HS-5 (cell line): ENCODE measurements at regions not wholly inside any gene's neighbourhood (a gene's known extent, or its start where the extent isn't known, plus 50 kb on each side); places are given as distances from the start of the nearest gene placed in this dataset.

ENCODE experiments used
- DNase-seq: peaks from one replicate; pipeline ENCODE4 v3.0.0-alpha.2; 2012; ENCODE audit warnings: low read depth

DNA sequence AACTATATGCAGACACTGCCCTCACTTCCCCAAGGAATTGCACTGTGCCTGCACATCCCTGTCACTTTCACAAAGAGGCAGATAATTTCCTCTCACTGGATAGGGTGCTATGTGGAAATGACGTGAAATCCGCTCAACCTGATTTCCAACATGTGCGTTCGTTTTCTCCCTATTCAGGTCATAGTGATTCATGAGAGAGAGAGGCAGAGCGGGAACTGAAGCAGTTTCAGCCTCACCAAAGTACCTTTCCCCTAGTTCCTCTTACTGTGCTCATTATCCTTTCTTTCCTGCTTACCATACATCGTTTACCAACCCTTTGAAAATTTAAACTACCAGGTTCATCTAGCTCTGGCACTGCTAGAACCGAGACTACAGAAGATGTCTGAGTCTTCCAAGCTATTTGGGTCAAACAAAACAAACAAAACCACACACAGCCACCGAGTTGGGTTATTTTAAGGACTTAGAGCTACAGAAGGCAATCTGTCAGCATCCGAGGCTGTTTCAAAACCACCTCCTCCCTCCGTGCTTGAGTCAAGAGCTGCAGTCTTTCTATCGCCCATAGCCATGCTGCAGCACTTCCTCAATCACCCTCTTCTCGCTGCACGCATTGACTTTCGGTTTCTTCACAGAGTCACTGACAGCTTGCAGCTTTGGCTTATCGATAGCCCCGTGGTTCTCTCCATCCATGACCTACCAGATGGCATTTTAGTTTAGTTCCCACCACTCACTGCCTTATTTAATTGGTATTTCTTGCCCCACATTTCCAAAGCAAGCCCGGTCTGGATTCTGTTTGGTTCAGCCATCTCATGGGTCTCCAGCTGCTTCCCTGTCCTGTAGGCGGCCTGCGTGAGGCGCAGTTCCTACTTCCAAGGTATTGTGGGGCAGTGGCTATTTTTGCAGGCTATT lies 1395.8 kb downstream of the EFNB2 start:
- DNase-seq: no peak

DNA sequence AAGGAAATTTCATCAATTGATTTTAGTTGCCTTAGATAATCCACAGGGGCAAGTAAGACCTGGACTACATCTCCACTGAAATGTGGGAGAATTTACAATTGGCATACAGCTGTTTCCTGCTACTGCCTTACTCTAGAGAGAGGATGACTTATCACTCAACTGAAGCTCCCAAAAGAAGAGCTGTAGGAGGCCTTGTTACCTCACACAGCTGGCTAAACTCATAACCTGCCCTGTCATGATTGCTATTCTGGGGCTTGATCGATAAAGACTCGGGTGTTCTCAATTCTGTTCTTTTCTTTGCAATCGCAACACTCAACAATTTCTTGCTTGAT lies 1396.4 kb downstream of the EFNB2 start:
- DNase-seq: no peak

DNA sequence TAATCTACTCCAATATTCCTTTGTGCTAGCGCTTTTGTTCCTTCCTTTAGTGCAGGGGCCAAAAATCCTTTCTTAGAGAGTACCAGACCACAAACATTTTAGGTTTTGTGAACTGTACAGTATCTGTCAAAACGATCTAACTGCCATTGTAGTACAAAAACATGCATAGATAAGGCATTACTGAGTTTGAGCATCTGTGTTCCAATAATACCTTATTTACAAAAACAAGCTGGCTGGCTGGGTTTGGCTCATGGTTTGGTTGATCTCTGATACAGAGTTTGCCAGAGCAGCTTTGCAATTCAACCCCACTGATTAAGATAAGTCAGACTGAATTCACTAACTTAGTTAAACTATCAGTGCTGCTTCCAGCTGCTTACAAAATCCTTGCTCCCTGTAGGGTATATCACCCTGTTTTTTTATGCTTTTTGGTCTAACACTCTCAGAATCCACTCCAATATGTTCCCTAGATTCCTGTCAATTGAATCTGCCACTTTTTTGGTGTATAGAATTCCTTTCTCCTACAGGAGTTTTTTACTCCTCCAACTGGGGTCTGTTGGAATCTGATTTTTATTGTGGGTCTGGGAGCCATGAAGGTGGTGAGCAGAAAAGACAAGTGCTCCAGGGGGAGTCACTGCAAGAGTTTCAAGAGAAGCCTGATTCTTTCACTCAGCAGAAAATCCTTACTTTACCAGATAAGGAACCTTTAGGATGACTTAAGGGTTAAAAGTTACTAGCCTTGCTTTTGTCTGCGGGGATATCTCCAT lies 1399.4 kb downstream of the EFNB2 start:
- DNase-seq: no peak

DNA sequence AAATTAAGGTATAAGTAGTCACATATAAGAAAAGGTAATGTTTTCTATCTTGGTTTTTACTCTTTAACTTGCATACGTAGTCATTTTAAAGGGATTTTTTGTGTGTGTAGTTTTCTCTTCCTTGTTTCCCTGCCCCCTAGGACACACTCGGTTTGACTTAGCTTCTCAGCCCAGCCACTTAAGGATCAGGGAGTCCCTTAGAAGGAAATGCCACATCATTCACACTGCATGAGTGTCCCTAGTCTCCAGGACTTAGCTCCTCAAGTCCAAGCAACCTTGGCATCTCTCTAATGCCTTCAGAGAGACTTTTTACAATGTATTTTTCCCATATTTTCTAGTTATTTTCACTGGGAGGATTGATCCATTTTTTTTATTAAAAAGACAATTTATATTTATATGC lies 1407.7 kb downstream of the EFNB2 start:
- DNase-seq: no peak

DNA sequence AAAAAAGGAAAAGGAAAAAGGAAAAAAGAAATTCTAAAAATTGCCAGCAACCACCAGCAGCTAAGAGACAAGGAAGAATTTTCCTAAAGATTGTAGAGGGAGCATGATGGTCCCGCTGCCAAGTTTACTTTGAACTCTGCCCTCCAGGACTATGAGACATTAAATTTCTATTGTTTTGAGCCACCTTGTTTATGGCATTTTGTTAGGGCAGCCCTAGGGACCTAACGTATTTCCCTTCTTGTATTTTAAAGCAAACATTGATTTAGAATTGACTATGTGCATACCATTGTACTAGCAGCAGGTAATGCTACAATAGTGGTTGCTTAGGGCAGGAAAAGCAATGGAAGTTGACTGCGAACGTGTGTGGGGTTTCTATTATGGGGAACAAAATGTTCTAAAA lies 1414.2 kb downstream of the EFNB2 start:
- no peak for DNase-seq

DNA sequence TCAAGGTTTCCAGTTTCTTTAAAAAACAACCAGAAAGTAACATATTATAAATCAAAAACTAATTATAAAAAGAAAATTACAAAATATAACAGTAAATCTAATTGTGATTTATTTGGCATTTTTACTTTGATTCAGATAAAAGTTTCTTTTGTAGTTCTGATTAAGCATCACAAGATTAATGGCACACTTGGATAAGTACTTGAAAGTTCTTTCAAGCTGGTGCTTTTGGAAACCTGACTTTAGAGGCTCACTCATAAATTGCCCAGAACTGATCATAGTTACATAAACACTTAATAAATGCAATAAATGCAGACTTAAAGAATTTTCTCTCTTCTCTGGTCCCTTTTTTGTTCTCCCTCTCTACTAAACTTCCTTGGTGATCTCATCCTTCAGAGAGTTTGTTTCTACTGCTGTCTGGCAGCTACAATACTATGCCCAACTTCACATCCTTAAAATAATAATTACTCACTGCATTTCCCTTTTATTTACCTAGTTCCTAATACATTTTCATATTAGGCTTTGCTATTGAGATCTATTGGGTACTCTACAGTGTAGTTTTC lies 1417.0 kb downstream of the EFNB2 start:
- no peak for DNase-seq

DNA sequence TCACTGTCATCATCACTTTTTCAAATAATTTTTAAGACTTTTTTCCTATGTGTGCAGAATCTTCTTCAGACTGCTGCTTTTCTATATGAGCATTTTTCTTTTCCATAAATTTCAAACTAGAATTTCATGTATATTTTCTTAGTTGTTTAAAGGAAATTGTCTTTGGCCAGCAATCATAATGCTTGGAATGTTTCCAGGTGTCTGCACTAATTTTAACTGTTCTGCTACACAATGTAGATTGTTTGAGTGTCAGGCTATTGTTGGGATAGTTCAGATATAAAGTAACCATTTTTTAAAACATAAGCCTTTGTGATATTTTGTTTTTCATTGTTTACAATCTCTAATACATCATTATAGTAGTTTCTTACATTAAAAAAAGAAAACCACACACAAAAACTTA lies 1418.5 kb downstream of the EFNB2 start:
- DNase-seq: no peak

DNA sequence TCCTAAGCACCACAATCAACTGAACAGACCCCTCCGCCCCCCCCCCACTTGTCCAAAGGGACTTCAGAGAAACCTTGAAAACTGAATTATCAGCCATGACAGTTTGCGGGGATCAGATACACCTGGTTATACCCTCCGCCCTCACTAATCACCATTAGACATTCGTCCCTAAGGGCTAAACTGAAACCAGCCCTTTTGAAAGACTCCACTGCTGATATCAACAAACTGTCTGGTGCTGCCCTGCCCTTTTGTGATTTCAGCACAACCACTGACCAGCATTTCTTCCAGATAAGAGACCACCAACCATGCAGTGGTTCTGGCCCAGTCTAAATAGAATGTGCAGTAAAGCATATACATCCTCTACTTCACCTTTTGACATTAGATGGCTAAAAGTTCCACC lies 1422.9 kb downstream of the EFNB2 start:
- DNase-seq: no peak

DNA sequence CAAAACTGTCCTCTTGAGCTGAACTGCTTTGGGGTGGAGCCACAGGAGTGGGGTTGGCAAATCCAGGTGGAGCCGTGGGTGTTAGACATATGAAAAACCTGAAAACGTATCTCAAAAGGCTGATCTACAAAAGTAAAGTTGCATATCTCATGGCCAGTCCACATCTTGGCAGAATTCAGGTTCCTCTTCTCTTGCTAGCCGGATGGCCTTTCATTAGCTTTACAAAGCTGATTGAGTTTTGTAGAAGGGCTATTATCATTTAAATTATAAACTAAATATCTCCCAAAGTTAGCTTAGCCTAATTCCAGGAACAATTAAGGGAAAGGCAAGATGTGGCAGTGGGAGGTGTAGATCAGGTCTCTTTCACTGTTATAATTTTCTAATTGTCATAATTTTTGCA lies 1427.7 kb downstream of the EFNB2 start:
- no peak for DNase-seq

DNA sequence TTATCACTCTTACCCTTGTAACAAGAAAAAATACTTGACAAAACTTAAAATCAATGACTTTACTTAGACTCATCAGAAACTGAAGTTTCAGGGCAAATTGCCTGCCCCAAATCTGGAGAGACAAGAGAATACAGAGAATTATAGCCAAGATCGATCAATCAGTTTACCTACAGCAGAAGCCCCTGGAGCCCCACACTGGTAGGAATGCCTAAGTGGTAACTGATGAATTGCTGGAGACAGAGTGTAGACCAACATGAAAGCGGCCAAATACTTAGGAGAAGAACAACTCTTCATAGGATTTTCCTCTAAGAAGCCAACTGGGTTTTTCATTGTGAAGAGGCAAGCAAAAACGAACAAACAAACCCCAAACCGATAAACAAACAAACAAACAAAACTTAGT lies 1430.0 kb downstream of the EFNB2 start:
- no peak for DNase-seq

DNA sequence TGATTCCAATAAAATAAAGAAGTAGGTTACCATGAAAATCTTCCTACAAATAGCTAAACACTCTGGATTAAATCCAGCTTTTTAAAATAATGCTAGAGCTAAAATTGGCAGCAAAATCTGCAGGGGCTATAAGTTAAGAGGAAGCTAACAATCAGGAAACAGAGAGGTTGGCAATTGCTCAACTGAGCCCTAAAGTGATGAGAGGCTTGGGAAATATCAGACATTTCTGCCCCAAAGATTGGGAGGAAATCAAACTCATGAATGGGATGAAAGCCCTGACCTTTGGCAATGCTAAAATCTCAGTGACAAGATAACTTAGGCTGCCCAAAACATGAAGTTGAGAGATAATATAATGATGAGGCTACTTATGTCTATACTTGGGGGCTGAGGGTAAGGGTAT lies 1437.9 kb downstream of the EFNB2 start:
- DNase-seq: no peak

DNA sequence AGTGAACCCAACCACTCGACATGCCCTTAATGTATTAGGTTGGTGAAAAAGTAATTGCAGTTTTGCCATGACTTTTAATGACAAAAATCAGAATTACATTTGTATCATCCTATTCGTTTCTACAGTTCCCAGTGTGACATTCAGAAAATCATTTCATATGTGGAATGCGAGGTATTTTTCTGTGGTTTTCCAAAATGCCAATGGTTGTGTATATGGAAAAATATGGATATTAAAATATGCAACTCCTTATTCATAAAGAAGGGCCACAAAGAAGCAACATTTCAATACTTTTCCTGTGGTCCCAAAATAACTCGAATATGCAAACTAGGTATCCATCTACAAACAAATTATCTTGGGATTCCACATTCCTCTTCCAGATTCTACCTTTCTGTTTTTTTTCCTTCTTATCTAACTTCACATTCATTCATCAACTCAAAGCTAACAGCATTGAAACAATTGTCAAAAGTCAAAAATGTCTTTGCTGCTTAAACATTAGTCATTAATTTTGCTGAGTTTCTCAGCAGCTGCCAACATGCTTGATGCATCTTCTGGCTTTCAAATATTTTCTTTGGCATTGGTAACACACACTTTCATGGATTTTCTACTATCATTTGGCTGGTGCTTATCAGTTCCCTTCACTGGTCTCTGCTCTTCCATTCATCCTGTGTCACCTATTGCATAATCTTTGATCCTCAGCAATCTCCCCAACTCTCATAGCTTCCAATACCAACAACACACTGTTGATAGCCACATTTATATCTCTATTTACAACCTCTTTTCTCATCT lies 1445.4 kb downstream of the EFNB2 start:
- DNase-seq: no peak

DNA sequence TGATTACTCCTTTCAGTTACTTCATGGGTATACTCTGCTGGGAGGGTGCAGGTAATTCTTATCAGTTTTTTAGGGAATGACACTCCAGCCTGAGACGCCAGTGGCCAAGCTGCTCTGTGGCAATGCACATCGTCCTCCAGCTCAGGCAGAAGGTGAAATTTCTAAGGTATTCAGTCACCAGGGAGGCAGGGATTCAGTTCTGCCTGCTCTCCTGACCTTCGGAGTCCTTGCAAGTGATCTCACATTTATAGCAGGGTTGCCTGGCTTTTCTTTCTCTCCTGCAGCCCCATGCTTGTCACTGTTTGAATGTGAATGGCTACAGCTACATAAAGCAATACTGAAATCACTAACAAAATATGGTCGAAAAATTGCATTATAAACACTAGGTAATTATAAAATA lies 1447.5 kb downstream of the EFNB2 start:
- no peak for DNase-seq

DNA sequence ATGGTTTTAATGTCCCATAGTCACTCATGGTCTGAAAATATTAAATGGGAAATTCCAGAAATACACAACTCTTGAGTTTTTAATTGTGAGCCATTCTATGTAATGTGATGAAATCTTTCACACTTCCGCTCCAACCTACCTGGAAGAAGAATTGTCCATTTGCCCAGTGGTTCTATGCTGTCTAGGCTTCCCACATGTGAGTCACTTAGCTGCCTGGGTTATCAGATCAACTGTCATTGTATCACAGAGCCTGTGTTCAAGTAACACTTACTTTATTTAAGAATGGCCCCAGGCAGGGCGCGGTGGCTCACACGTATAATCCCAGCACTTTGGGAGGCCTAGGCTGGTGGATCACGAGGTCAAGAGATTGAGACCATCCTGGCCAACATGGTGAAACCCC lies 1450.5 kb downstream of the EFNB2 start:
- DNase-seq: no peak

DNA sequence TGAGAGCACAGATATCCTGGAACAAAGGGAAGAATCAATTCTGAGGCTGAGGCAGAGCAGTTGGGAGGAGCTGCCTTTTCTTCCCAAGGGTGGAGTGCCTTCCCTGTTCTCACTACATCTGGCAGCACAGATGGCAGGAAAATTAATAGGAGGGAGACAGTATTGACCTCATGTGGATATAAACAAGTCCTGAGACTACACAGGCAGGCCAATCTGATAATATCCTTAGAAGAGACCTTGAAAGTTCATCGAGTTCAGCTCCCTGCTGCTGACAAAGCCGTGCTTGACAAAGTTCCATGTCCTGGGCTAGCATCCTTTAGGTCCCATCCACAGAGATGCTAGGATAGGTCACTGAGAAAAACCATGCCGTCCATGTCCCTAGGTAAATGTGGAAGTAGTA lies 1451.5 kb downstream of the EFNB2 start:
- no peak for DNase-seq

DNA sequence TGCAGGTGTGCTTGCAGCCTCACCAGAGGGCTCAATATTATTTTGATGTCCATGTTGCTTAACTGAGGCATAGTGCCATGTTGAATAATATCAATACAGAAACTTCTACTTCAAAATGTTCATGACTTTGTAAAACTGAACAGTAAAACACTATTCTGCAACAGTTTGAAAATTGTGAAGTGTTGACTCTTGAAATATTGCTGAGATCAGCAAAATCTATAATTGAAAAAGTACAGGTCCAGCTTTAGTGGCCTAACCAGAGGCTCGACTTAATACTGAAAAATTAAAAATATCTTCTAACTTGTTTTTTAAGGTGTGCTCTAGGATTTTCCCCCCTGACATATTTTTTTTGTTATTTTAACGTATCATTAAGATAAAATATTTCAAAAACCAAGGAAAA lies 1460.7 kb downstream of the EFNB2 start:
- no peak for DNase-seq

DNA sequence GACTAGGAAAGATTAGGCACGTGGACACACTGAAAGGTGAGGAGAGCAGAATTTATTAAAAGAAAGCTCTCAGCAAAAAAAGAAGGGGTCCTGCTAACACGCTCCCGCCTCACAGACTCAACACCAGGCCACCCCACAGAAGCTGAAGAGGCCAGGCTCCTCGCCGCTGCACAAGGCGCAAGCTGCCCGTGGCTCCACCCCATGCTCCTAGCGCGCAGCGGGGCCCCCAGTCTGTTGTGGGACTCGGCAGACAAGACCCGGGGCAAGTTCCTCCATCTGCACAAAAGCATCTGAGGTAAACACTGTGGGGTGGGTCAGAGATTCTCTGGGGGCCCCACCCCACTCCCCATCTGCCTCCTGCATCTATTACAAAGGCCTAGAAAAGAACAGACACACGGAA lies 1462.4 kb downstream of the EFNB2 start:
- no peak for DNase-seq

DNA sequence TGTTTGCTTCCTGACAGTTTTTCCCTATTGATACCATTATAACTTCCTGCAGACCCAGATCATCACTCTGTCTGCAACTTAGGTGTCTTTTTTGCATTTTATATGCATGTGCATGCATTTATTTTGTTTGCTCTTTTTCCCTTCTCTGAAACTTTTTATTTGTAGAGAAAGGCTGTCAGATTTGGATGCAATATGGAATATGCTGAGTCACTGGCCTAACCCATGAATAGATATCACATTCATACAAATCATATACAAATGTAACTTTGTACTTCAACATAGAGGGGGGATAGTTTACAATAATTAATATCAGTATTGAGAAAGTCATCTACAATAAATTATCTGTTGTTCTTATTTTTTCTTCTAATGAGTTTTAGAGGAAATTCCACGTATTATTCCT lies 1465.0 kb downstream of the EFNB2 start:
- DNase-seq: no peak

DNA sequence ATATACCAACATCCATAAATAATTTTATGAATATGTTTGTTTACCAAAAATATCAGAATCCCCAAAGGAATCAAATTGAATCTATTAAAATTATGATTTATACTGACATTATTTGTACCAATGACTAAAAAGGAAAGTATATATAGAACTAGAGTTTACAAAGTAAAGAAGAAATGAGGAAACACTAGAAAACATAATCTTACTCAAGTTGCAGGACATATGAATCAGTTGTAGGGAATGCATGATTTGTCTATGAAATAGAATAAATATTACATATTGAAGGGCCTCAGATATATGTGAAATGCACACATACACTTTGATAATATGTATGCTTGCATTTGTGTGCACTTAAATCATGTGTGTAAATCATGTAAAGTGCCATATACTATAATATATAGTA lies 1466.4 kb downstream of the EFNB2 start:
- DNase-seq: no peak

DNA sequence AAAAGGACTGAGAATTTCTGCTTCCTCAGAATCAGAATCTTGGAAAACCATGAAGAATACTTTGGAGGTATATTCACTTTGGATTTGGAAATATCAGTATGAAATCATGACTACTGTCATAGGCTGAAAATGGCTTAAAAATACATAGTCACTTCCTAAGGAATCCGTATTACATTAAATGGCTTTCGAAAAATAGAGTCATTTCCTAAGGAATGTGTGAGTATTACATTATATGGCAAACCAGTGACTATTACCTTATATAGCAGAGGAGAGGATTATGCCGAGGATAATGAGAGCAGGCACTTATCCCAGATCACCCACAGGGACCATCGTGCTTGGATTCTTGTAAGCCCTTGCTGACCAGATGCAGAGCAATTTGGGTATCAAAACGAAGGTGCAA lies 1471.8 kb downstream of the EFNB2 start:
- no peak for DNase-seq

DNA sequence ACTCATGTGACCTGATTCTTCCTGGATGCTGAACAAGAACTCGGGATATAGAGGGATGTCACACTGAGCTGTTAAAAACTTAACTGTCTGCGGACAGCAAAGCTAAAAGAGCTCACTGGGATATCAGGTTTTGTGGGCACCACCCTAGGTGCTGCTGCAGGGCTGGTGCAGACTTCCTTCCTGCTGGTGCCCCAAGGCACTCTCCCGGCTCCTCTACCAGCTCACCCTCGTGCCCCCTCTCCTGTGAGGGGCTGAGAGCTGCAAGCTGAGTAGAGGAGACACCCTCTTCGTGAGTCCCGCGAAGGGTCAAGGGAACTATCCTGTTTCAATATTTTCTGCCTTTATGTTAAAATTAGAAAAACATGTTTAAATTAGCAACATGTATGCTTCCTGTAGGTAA lies 1475.7 kb downstream of the EFNB2 start:
- DNase-seq: no peak

DNA sequence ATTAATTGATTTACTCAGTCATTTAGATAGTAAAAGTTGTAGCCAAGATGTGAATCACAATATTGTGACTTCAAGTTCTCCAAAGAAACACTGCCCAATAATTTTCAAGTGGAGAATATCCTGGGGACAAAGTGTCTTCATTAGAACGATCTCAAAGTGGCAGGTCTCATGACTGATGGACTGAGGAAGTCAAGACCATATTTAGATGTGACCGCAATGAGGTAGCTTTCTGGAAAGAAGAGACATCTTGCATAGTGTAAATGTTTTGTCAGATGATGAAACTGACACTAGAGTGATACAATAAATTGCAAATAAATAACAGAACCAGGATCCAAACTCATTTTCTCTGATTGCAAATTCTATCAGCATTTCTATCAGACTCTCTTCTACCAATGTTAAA lies 1476.9 kb downstream of the EFNB2 start:
- no peak for DNase-seq

DNA sequence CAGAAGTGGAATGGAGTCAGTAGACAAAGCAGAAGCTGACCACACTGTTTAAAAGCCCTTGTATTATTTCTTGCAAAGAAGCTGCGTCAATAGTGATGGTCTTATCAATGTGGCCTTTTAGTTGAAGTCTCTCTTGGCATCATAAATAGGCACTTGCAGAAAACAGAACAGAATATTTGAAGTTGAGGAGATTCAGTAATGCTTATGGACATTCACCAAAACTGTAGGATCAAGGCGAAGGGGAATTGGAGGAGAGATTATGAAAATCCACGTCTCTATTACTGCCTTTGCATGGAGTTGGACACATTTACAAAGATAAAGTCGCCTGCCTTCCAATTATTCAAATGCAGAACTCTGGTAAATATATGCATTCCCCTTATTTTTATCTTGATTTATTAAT lies 1482.8 kb downstream of the EFNB2 start:
- no peak for DNase-seq
